Brain pericyte (primary cell): ENCODE measurements at regions not wholly inside any gene's neighbourhood (a gene's known extent, or its start where the extent isn't known, plus 50 kb on each side); places are given as distances from the start of the nearest gene placed in this dataset.
"Not testable (repeated sequence)": the region's sequence is repeated elsewhere in the genome, so short reads cannot be mapped to it uniquely, and the experiment has no call there.

Experiments used
- DNase-seq: peaks from one replicate; pipeline ENCODE4 v3.0.0-alpha.2; 2012; ENCODE audit warnings: low read depth, low spot score

GRCh38 chr11:82216927-82217570 lies 516.6 kb downstream of the FAM181B start:
- DNase-seq: no peak

- DNase-seq: no peak
Observed at GRCh38 chr11:82210011-82210410, 523.7 kb downstream of the FAM181B start.

- DNase-seq: no peak
Observed at GRCh38 chr11:82195283-82195682, 538.4 kb downstream of the FAM181B start.

- DNase-seq: no peak
Observed at GRCh38 chr11:82194521-82194920, 539.1 kb downstream of the FAM181B start.

GRCh38 chr11:82191695-82192094 lies 542.0 kb downstream of the FAM181B start:
- DNase-seq: no peak

GRCh38 chr11:82185925-82186324 lies 547.7 kb downstream of the FAM181B start:
- no peak for DNase-seq

- DNase-seq: no peak
Observed at GRCh38 chr11:82184966-82185365, 548.7 kb downstream of the FAM181B start.

- DNase-seq: no peak
Observed at GRCh38 chr11:82183346-82183745, 550.3 kb downstream of the FAM181B start.

GRCh38 chr11:82182697-82183096 lies 551.0 kb downstream of the FAM181B start:
- DNase-seq: not testable (repeated sequence)

GRCh38 chr11:82181796-82182195 lies 551.9 kb downstream of the FAM181B start:
- not testable (repeated sequence) for DNase-seq

- DNase-seq: no peak
Observed at GRCh38 chr11:82176945-82177344, 556.7 kb downstream of the FAM181B start.

GRCh38 chr11:82176365-82176764 lies 557.3 kb downstream of the FAM181B start:
- no peak for DNase-seq

- no peak for DNase-seq
Observed at GRCh38 chr11:82174610-82175009, 559.1 kb downstream of the FAM181B start.

GRCh38 chr11:82146789-82147188 lies 586.9 kb downstream of the FAM181B start:
- no peak for DNase-seq

GRCh38 chr11:82118946-82119345 lies 614.7 kb downstream of the FAM181B start:
- no peak for DNase-seq

- DNase-seq: no peak
Observed at GRCh38 chr11:82117362-82117761, 616.3 kb downstream of the FAM181B start.

- no peak for DNase-seq
Observed at GRCh38 chr11:82105331-82105998, 628.2 kb downstream of the FAM181B start.

GRCh38 chr11:82092904-82093303 lies 640.8 kb downstream of the FAM181B start:
- DNase-seq: no peak

GRCh38 chr11:82089426-82089825 lies 644.2 kb downstream of the FAM181B start:
- DNase-seq: no peak

GRCh38 chr11:82085493-82085892 lies 648.2 kb downstream of the FAM181B start:
- no peak for DNase-seq

- no peak for DNase-seq
Observed at GRCh38 chr11:82082976-82083375, 650.7 kb downstream of the FAM181B start.

- no peak for DNase-seq
Observed at GRCh38 chr11:82080160-82080559, 653.5 kb downstream of the FAM181B start.

- DNase-seq: no peak
Observed at GRCh38 chr11:82076126-82076525, 657.5 kb downstream of the FAM181B start.
